Mucosa of descending colon (tissue), 3 donors: ENCODE measurements at regions not wholly inside any gene's neighbourhood (a gene's known extent, or its start where the extent isn't known, plus 50 kb on each side); places are given as distances from the start of the nearest gene placed in this dataset.
A peak's percentile ranks its signal among the peaks of the same experiment; 100 is the strongest.

ENCODE experiments used
- ATAC-seq: fragments of 200-7000 bp; cut with Tn5 transposase; one replicate; pipeline ENCODE4 v1.9.1; 2020; ENCODE audit warnings: mild to moderate bottlenecking, moderate library complexity
- DNase-seq, 3 donors: peaks; one replicate each; pipeline ENCODE4 v3.0.0-alpha.2; 2020
- H3K36me3 ChIP-seq: fragments of 200-600 bp; one replicate; pipeline ENCODE4 v1.8.0; 2021; ENCODE audit warnings: low read depth, mild to moderate bottlenecking
- H3K4me1 ChIP-seq: fragments of 200-600 bp; one replicate; pipeline ENCODE4 v1.8.0; 2021; ENCODE audit warnings: low read depth, mild to moderate bottlenecking
- H3K4me3 ChIP-seq: fragments of 200-600 bp; one replicate; pipeline ENCODE4 v1.8.0; 2021; ENCODE audit warnings: mild to moderate bottlenecking
- H3K9me3 ChIP-seq: fragments of 200-600 bp; one replicate; pipeline ENCODE4 v1.8.0; 2021; ENCODE audit warnings: mild to moderate bottlenecking
- CTCF ChIP-seq: fragments of 200-600 bp; IDR thresholded peaks from one replicate; pipeline ENCODE4 v1.8.0; 2022; ENCODE audit warnings: antibody characterized with exemption, mild to moderate bottlenecking
- intact Hi-C, 2 donors: fragments of 100-400 bp; cut with DNase I in 1 of 2; cut with micrococcal nuclease in 1 of 2; formaldehyde crosslinking; loops; one replicate each; pipeline versions ENCODE4 v1.11.0 to v1.11.1; 2022; cut with DNase I, micrococcal nuclease
- donor health status: DM: no; HTN: no; CAD: no; lungs with moderate emphysema.
- donor health status: DM: no; HTN: no; CAD: no.
- donor health status: DM: no; HTN: yes; CAD: no.

- ATAC-seq = no peak
Measured at GRCh38 chr11:130765951-130766649, 150.2 kb downstream of the SNX19 start.

GRCh38 chr11:130766650-130767565, 149.4 kb downstream of the SNX19 start:
- H3K9me3 ChIP-seq = no peaks in the 10 kb centered on the region
- H3K36me3 ChIP-seq = no peaks in the 10 kb centered on the region
- H3K4me1 ChIP-seq = no peaks in the 10 kb centered on the region
- DNase-seq = no peak
- no peak overlapping the region for H3K4me3 ChIP-seq
- intact Hi-C loops = no loop called here
- no peak for TF ChIP-seq CTCF
- no peak for ATAC-seq

More at GRCh38 chr11:130765951-130766649, 150.2 kb downstream of the SNX19 start:
- TF ChIP-seq CTCF = no peak
- intact Hi-C loops = no loop called here
- no peak for DNase-seq
- Histone ChIP-seq H3K4me3 (no peak overlapping the region), H3K9me3 (no peaks in the 10 kb centered on the region), H3K4me1 (no peaks in the 10 kb centered on the region), H3K36me3 (no peaks in the 10 kb centered on the region)

DNA sequence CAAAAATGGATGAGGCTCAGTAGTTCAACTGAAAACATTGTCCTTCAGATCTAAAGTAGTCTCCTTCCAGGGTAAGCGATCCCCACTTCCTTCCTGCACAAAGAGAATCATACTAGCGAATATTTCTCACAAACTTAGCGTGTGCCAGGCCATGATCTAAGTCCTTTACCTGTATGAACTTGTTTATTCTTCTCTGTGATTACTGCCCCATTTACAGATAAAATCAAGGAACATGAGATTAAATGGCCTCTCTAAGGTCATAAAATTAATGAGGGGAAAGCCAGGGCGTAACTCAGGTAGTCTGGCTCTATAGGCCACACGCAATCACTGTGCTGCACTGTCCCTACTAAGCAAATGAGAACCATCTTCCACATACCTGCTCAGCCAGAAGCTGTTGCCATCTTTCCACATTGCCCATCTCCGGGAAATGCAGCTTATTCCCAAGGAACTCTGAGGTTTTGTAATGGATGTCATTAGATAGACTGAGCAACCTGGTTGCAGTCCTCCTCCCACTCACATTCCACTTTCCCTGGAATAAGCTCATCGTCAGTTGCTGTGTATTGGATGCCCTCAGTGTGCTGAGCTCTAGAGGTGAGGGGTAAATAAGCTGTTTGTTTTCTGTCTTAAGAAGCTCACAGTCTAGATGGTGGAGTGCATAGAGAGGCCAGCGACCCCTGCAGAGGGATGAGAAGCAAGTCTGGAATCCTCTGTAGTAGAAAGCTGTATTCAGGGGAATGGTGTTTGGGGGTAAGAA, 146.3 kb downstream of the SNX19 start:
- intact Hi-C loops = no loop called here

DNA sequence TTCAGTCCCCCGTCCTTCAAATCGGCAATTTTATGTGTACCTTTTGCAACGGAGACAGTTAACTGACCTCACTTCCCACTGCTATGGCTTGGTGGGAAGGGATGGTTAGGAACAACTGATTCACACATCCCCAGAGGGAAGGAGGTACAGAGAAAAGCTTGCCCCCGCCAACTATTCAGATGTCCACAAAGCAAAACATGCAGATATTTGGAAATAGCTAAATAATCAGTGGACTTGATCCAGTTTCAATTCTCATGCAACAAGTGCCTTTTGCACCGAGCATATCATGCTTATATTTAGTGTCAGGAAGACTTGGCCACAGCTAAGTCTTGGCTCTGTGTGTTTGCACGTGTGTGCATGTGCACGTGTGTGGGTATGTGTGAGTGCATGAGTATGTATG, 144.6 kb downstream of the SNX19 start:
- DNase-seq (no peak), ATAC-seq (no peak)
- TF ChIP-seq CTCF = no peak
- Histone ChIP-seq H3K4me1 (no peaks in the 10 kb centered on the region), H3K4me3 (no peak overlapping the region), H3K9me3 (no peaks in the 10 kb centered on the region), H3K36me3 (no peaks in the 10 kb centered on the region)
- intact Hi-C loops = no loop called here

More for the DNA sequence above, 146.3 kb downstream of the SNX19 start:
- no peaks in the 10 kb centered on the region for H3K36me3 ChIP-seq
- no peak for ATAC-seq
- no peak for TF ChIP-seq CTCF
- no peak for DNase-seq
- no peaks in the 10 kb centered on the region for H3K9me3 ChIP-seq
- H3K4me3 ChIP-seq = no peak overlapping the region
- no peaks in the 10 kb centered on the region for H3K4me1 ChIP-seq

GRCh38 chr11:130772266-130773227, 143.7 kb downstream of the SNX19 start:
- Histone ChIP-seq H3K36me3 (no peaks in the 10 kb centered on the region), H3K9me3 (no peaks in the 10 kb centered on the region), H3K4me3 (no peak overlapping the region), H3K4me1 (no peaks in the 10 kb centered on the region)
- intact Hi-C loops = no loop called here
- DNase-seq (peak in 1 of 3 donors; percentile 41), ATAC-seq (peak; percentile 75)
- TF ChIP-seq CTCF = no peak
